Nephron progenitor cell (in vitro differentiated cells): ENCODE measurements at regions not wholly inside any gene's neighbourhood (a gene's known extent, or its start where the extent isn't known, plus 50 kb on each side); places are given as distances from the start of the nearest gene placed in this dataset.

Experiments
- DNase-seq: peaks from one replicate; pipeline ENCODE4 v3.0.0; 2021
- H3K27ac Mint-ChIP-seq: 2 replicates; pipeline ENCODE4 v1.8.0; 2021; ENCODE audit warnings: mild to moderate bottlenecking, moderate library complexity, mixed read lengths
- H3K27me3 Mint-ChIP-seq: 2 replicates; pipeline ENCODE4 v1.8.0; 2021; ENCODE audit warnings: mild to moderate bottlenecking, low read depth, mixed read lengths; ENCODE audit not compliant: poor library complexity
- H3K36me3 Mint-ChIP-seq: 2 replicates; pipeline ENCODE4 v1.8.0; 2021; ENCODE audit warnings: low read depth, mixed read lengths
- H3K4me1 Mint-ChIP-seq: 2 replicates; pipeline ENCODE4 v1.8.0; 2021; ENCODE audit warnings: mixed read lengths
- H3K4me3 Mint-ChIP-seq: 2 replicates; pipeline ENCODE4 v1.8.0; 2021; ENCODE audit warnings: mild to moderate bottlenecking, moderate library complexity, mixed read lengths
- H3K9me3 Mint-ChIP-seq: 2 replicates; pipeline ENCODE4 v1.8.0; 2021; ENCODE audit warnings: mild to moderate bottlenecking, moderate library complexity, mixed read lengths
- CTCF ChIP-seq: fragments of 200-600 bp; sonication (generic); IDR thresholded peaks from 2 replicates; pipeline ENCODE4 v1.5.0; 2021; ENCODE audit warnings: antibody characterized with exemption

DNA sequence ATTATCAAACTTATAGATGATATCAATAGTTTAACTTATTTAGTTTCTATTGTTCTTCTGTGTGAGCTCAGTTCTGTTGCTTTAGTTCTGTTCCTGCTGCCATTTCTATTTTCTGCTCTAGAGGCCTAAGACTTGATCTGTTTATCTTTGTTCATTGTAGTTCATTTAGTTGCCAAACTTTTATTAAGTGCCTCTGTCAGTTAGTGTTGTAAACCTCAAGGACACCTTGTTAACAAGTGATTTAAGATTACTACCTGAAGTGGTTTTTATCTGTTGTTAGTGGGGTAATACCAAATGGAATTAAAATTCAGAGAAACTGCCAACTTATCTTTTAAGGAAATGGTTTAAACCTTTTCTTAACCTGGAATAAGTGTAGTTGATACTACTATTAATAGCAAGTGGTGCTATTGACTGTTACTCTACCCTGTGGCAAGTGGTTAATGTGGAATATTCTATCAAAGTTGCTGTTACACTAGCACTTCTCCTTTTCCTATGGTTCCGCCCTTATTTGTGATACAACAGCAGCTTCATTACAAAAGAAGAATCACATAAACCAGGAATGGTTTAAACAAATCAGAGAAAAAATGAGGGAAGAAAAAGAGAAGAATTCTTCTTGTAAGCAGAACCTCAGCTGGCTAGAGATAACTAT, 500.6 kb upstream of the GOLIM4 start:
- no peak overlapping the region for H3K27ac Mint-ChIP-seq
- TF ChIP-seq CTCF = no peak
- H3K9me3 Mint-ChIP-seq = no peaks in the 10 kb centered on the region
- peaks cover 4% of the 10 kb centered on the region for H3K27me3 Mint-ChIP-seq
- DNase-seq = no peak
- no peak overlapping the region for H3K4me3 Mint-ChIP-seq
- no peaks in the 10 kb centered on the region for H3K4me1 Mint-ChIP-seq
- H3K36me3 Mint-ChIP-seq = no peaks in the 10 kb centered on the region

DNA sequence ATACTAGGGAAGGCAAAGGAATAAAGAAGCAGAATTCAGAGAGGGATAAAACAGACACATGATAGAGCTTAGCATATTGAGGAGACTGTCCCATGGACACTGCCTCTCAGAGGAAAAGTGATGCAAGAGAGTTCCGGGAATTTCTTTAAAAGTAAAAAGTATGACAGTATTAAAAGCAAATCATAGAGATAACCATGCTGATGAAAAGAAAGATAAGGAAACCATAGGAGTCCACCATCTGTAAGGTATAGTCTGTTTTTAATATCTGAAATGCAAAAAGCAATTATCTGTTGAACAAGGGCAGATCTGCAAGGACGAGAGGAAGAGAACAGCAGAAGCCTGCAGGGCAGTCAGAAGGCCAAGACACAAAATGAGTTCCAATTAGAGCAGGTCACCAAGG, 495.9 kb upstream of the GOLIM4 start:
- TF ChIP-seq CTCF = no peak
- H3K36me3 Mint-ChIP-seq = no peaks in the 10 kb centered on the region
- no peak overlapping the region for H3K4me3 Mint-ChIP-seq
- no peak for DNase-seq
- no peaks in the 10 kb centered on the region for H3K9me3 Mint-ChIP-seq
- no peak overlapping the region for H3K27ac Mint-ChIP-seq
- no peaks in the 10 kb centered on the region for H3K4me1 Mint-ChIP-seq
- H3K27me3 Mint-ChIP-seq = no peaks in the 10 kb centered on the region

- Mint-ChIP-seq H3K27me3 (no peaks in the 10 kb centered on the region), H3K4me1 (no peaks in the 10 kb centered on the region), H3K4me3 (no peak overlapping the region), H3K9me3 (no peaks in the 10 kb centered on the region), H3K27ac (no peak overlapping the region), H3K36me3 (no peaks in the 10 kb centered on the region)
- DNase-seq = no peak
- TF ChIP-seq CTCF = no peak
These were observed 493.7 kb upstream of the GOLIM4 start for GRCh38 chr3:168589376-168589775.

- H3K4me1 Mint-ChIP-seq = peaks cover 11% of the 10 kb centered on the region
- no peaks in the 10 kb centered on the region for H3K36me3 Mint-ChIP-seq
- no peaks in the 10 kb centered on the region for H3K27me3 Mint-ChIP-seq
- H3K4me3 Mint-ChIP-seq = no peak overlapping the region
- DNase-seq = no peak
- no peak for TF ChIP-seq CTCF
- H3K27ac Mint-ChIP-seq = no peak overlapping the region
- no peaks in the 10 kb centered on the region for H3K9me3 Mint-ChIP-seq
These were observed 489.8 kb upstream of the GOLIM4 start for GRCh38 chr3:168585544-168585943.

- no peak for DNase-seq
- Mint-ChIP-seq H3K36me3 (no peaks in the 10 kb centered on the region), H3K4me3 (no peak overlapping the region), H3K9me3 (no peaks in the 10 kb centered on the region), H3K4me1 (peaks cover 11% of the 10 kb centered on the region), H3K27ac (no peak overlapping the region), H3K27me3 (no peaks in the 10 kb centered on the region)
- TF ChIP-seq CTCF = no peak
These were observed 488.3 kb upstream of the GOLIM4 start for GRCh38 chr3:168583977-168584376.

DNA sequence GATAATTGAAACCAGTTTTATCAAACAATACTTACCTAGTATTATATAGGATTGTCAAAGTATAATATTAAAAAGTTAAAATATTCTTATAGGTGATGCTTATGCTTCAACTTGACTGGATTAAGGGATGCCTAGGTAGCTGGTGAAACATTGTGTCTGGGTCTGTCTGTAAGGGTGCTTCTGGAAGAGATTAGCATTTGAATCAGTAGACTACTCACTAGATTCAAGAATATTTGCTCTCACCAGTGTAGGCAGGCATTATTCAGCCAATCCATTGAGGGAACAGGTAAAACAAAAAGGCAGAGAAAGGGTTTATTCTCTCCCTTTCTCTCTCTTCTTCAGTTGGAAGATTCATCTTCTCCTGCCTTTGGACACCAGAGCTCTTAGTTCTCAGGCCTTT, 486.8 kb upstream of the GOLIM4 start:
- no peak overlapping the region for H3K27ac Mint-ChIP-seq
- TF ChIP-seq CTCF = no peak
- no peaks in the 10 kb centered on the region for H3K36me3 Mint-ChIP-seq
- no peaks in the 10 kb centered on the region for H3K9me3 Mint-ChIP-seq
- H3K4me3 Mint-ChIP-seq = no peak overlapping the region
- no peaks in the 10 kb centered on the region for H3K27me3 Mint-ChIP-seq
- peaks cover 11% of the 10 kb centered on the region for H3K4me1 Mint-ChIP-seq
- DNase-seq = no peak
